ENCODE measurements at regions not wholly inside any gene's neighbourhood (a gene's known extent, or its start where the extent isn't known, plus 50 kb on each side); places are given as distances from the start of the nearest gene placed in this dataset.
"Not testable (repeated sequence)": the region's sequence is repeated elsewhere in the genome, so short reads cannot be mapped to it uniquely, and the experiment has no call there.

DNA sequence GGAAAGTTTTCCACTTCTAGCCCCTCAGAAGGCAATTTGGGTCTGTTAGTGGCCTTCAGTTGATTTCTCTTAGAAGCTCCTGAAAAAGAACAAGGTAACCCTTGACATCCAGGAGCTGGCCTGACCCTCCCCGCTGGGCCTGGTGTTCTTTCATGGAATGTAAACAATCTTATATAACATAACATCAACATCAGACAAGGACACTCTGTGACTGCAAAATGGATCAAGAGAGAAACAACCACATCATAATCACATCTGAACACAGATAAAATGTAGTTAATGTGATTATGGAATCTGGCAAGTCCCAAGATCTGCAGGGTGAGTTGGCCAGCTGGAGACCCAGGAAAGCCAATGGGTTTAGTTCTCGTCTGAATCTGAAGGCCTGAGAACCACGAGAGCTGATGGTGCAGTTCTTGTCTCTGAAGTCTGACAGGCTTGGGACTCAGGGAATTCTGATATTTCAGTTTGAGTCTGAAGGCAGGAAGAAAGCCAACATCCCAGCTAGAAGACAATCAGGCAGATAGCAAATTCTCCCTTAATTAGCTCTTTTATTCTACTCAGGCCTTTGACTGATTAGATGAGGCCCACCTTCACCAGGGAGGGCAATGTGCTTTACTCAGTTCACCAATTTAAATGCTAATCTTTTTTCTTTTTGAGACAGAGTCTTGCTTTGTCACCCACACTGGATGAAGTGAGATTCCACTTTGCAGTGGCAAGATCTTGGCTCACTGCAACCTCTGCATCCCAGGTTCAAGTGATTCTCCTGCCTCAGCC is 91.4 kb upstream of the NAMPT start:
- DNase-seq (ENCODE audit: low read depth): no peak

DNA sequence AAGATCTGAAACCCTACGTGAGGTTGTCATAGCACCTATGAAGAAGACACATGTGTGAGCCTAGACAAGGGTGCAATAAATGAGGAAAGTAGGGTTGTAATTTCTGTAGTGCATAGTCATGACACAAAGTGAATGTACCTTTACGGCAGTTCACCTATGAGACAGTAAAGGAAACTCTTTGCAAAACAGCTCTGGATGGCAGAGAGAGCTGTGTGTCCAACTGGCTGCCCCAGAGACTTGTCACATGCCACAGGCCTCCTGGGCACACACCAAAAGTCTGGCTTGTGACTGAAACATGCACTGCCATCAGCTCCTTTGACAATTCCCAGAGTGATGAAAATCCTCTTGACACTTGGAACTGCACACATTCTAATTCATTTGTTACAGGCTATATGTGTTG is 90.7 kb upstream of the NAMPT start:
- no peak for DNase-seq (ENCODE audit: low read depth)

DNA sequence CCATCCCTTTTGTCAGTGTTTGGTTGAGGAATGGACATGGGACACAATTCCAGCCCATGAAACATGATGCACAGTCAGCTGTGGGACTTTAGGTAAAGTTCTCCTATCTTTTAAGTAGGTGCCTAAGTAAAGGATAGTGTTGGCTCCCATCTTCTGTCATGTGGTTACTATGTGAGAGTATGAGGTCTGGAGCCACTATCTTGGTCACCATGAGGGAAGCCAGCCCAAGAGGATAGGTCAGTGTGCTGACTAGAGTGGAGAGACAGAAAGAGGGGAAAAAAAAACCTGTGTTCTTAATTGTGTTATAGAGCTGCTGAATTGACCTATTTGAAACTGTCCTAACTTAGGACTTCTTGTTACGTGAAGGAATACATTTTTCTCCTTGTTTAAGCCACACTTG is 89.7 kb upstream of the NAMPT start:
- no peak for DNase-seq (ENCODE audit: low read depth)

DNA sequence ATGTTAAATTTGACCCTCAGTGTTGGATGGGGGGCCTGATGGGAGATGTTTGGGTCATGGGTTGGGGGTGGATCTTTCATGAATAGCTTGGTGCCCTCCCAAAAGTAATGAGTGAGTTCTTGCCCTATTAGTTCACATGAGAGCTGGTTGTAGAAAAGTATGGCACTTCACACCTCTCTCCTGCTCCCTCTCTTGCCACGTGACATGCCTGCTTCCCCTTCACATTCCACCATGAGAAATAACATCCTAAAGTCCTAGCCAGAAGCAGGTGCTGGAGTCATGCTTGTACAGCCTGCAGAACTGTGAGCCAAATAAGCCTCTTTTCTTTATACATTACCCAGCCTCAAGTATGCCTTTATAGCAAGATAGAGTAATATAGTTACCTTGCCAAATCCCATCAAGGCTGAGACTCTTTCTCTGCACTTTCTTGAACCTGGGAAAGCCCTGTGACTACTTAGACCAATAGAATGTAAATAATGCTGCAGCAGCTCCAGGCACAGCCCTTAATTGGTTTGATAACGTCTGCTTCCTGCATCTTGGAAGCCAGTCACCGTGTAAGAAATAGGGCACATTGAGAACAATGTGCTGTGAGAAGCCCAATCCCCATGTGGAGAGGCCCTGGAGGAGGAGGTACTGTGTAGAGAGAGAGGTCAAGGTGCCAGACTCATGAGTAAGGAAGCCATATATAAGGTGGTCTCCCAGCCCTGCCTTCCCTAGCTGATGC is 88.0 kb upstream of the NAMPT start:
- peak; percentile 14 for DNase-seq (ENCODE audit: low read depth)

DNA sequence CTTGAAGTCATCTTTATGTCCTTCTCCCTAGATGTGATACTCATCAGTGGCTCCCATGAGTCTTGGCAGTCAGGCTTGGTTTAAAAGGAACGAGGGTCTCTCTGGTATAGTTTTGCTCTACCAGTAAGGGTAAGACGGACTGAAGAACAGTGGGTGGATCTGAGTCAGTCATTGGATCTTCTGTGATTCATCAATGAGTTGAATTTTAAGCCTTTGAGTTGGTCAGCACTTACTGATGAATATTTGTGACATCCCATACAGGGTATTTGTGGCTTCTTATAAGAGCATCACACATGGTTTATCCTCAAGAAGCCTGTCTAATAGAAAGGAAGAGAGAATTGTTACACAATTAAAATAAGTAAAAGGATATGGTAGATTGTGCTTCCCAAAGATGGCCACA is 87.3 kb upstream of the NAMPT start:
- no peak for DNase-seq (ENCODE audit: low read depth)

DNA sequence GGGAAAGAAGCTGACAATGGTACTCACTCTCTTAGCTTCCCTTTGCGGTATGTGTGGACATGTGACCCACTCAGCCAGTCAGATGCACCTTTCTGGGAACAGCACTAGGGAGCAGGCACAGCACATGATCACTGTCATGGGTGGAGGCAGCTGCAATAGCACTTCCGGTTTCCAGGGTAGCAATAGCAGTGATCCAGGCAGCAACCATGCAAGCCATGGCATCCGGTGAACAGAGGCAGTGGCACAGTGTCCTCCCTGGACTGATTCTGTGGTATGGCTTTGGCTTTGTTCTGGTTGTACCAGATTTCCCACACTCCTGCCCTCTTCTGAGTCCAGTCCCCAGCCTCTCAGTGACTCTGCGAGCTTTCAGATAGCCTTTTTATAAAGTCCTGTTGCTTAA is 86.8 kb upstream of the NAMPT start:
- DNase-seq (ENCODE audit: low read depth): no peak

DNA sequence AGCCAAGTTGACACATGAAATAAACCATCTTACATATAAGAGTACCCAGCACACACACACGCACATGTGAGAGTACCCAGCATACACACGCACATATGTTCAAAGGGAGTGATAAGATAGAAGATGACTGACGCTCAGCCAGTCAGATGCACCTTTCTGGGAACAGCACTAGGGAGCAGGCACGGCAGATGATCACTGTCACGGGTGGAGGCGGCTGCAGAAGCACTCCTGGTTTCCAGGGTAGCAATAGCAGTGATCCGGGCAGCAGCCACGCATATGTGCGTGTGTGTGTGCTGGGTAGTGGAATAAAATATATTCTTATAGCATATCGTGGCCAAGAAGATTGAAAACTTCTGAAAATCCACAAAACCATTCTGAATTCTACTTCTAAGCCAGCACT is 85.8 kb upstream of the NAMPT start:
- no peak for DNase-seq (ENCODE audit: low read depth)

DNA sequence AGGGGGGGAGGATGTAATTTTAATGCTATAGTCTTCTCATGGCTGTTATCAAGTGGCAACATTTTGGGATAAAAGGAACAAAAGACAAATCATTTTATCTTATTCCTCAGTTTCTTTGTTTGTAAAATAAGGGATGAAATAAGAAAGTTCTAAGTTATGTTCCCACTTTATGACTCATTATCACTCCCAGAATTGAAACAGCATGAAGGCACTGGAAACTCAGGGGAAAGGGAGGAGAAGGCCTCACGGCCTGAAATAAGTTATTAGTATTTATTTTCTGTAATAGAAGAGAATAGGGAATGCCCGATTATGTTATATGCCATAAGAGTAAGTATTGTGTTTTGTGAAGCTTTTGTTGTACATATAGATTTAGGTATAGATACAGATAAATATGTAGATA is 85.0 kb upstream of the NAMPT start:
- no peak for DNase-seq (ENCODE audit: low read depth)

DNA sequence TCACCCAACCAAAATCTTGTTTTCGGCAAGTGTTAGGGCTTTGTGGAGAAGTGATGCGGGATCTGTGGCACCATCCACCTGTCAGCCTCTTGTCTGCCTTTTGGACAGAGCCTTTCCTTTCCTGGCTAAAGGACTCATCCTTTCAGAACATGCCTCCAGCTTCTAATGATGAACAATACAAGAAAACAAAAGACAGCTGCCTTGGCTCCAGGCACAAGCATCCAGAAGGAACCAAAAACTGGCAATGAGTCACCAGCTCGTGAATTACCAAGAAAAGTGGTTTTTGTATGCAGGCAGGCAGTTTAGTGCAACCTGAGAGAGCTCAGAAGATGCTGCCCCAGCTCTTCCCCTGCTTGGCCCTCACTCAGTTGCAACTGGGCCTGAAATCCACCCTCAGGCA is 84.6 kb upstream of the NAMPT start:
- peak; percentile 71 for DNase-seq (ENCODE audit: low read depth)

DNA sequence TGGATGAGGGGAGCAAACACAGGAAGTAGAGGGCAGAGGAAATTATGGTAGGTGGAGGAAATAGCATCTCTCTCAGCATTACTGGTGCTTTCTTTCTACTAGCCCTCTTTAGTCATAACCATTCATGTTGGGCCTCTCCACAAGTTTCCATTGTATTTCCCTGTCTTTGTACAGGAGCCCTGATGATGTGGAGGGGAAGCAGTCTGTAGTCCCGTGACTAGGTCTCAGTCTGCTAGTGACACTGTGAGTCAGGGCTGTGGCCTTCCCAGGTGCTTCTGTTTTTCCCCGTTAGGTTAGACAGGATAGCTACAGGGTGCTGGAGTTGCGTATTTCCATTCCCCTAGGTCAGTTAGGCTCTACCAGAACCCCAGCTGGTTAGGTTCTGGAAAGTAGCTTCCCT is 82.9 kb upstream of the NAMPT start:
- DNase-seq (ENCODE audit: low read depth): no peak

DNA sequence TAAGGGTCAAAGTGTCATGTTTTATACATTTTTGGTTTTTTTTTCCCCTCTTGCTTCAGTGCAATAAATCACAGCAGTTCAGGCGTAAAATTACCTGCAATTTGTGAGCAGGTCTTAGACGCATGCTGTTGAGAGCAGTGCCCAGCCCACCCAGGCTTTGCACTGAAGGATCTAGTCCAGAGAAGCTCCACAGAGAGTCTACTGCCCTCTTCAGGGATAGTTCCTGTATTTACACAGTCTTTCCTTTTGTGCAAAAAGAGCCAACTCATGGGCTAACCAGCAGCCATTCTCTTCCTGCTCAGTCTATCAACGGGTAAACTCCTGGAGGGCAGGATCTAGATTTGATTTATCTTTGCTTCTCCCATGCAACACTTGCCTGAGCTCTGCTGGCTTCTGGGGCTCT is 82.2 kb upstream of the NAMPT start:
- DNase-seq (ENCODE audit: low read depth): peak; percentile 50

DNA sequence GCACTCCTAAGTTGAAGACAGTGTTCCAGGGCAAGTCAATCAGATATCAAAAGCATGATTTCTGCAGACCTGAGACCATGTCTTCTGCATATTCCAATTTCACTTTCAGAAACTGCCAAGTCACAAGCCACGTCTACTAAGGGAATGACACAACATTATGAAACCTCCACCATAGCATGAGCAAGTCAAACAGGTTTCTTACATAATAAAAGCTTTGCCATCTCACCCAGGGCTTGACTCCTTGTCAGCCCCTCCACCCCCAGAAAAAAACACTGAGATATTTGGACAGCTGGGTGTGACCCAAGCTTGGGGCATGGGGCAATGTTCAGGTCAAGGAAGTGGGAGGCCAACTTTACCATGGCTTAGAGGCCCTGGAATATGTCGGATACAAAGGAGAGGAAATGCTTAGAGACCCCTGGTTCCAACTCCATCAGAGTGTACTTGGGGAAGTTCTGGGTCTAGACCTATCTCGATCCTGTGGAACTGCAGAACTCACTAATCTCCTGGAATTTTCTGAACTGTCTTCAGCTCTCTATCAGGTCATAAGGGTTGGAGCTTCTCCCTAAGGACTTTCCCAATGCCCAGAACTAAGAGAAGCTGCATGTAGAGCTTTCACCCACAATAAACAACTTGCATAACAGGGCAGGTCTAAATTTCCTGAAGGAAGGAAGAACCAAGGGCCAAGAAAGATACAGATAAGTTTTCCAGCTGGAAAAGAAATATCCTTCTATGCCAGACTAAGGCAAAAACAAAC is 80.6 kb upstream of the NAMPT start:
- no peak for DNase-seq (ENCODE audit: low read depth)

DNA sequence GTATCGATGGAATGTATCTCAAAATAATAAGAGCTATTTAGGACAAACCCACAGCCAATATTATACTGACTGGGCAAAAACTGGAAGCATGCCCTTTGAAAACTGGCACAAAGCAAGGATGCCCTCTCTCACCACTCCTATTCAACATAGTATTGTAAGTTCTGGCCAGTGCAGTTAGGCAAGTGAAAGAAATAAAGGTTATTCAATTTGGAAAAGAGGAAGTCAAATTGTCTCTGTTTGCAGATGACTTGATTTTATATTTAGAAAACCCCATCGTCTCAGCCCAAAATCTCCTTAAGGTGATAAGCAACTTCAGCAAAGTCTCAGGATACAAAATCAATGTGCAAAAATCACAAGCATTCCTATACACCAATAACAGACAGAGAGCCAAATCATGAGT is 77.7 kb upstream of the NAMPT start:
- DNase-seq (ENCODE audit: low read depth): not testable (repeated sequence)

DNA sequence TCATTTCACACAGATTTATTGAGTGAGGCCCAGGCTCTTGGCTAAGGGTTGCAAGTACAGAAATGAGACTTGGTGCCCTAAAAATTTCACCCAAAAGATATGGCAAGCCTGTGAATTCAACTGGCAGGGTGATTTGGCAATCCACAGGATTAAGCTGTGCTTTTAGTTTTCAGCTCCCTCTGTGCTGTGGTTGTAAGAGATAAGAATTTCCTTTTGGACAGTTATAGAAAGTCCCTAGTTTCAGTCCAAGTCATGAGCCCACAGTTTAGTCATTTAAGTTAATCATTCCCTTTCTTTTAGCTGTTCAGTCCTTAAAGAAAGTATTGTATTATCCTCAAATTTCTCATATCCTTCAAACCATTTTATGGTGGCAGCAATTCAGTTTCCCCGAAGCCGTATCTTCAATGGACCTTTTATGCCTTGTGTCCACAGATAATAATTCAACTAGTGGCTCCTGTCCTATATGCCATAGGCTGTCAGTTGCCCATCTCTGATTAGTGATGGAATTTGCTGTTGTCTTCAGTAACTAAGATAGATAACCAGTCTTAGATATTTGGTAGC is 73.4 kb upstream of the NAMPT start:
- no peak for DNase-seq (ENCODE audit: low read depth)

DNA sequence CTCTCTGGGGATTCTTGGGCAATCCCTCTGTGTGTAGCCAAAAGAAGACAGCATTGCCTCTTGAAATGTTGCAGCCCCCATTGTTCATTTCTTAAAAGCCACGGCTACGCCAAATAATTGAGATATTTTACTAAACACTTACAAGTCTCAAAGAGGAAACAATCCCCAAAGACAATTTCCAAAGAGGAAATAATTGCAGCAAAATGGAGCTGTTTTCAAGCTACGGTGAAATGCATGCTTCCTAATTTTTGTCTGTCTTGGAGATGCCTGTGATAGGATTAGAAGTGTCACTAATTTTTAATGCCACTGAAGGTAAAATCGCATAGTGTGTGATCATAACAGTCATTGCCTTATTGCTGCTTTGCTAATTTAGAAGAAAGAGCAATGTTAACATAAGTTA is 72.9 kb upstream of the NAMPT start:
- no peak for DNase-seq (ENCODE audit: low read depth)

DNA sequence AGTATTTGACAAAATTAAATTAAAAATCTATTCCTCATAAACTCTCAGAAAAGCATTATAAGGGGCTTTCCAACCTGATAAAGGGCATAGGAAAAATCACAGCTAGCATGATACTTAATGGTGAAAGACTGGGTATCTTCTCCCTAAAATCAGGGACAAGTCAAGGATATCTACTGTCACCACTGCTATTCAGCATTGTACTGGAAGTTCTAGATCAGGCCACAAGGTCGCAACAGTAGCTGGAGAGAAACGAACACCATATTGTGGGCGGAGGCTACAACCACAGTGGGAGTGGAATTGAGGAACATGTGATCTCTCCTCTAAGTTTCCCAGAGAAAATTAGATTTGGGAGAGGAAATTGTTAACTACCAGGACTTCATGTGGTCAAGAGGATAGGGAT is 70.0 kb upstream of the NAMPT start:
- DNase-seq (ENCODE audit: low read depth): no peak

DNA sequence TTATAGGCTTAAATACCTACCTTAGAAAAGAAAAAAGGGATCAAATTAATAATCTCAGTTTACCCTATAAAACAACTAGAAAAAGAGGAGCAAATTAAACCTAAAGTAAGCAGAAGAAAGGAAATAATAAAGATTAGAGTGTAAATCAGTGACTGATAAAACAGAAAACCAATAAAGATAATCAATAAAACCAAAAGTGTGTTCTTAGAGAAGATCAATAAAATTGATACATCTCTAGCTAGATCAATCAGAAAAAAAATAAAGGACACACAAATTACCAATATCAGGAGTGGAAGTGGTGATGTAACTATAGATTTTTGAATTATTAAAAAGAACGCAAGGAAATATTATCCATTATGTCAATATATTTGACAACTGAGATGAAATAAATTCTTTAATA is 69.2 kb upstream of the NAMPT start:
- no peak for DNase-seq (ENCODE audit: low read depth)

DNA sequence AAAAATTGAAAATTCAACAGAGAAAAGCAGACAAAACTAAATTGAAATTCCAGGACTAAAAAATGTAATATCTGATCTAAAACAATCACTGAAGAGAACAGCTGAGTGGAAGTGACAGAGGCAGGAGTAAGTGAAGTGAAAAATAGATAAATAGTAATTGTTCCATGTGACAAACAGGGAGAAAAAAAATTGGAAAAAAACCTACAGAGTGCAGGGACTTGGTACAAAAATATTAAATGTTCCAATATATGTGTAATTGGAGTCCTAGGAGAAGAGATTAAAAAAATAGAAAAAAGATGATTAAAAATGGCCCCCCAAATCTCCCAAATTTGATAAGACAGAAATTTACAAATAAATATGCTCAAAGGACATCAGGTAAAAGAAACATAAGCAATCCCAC is 63.4 kb upstream of the NAMPT start:
- DNase-seq (ENCODE audit: low read depth): no peak

DNA sequence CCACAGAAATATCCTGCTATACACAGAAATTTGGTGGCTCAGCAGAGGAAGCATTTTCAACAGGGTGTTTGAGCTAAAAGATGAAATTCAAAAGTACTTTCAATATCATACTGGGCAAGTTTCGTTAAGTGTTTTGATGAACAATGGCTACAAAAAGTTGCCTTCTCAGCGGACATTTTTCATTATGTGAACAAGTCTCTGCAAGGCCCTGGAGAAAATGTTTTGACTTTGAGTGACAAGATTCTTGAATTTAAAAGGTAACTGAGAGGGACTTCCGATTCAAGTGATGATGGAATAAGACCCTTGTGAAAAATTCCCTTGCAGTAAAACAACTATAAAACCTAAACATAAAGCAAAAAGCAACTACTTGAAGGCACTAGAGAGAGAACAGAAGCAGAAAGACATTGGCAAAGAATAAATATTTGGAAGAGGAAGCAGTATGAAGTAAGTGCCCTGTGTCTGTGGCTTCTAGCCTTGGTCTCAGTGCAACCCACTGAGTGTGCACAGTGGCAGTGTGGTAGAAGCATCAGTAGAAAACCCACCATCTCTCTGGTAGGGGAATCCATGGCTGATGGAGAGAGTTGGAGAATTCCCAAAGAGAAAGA is 62.5 kb upstream of the NAMPT start:
- DNase-seq (ENCODE audit: low read depth): no peak

DNA sequence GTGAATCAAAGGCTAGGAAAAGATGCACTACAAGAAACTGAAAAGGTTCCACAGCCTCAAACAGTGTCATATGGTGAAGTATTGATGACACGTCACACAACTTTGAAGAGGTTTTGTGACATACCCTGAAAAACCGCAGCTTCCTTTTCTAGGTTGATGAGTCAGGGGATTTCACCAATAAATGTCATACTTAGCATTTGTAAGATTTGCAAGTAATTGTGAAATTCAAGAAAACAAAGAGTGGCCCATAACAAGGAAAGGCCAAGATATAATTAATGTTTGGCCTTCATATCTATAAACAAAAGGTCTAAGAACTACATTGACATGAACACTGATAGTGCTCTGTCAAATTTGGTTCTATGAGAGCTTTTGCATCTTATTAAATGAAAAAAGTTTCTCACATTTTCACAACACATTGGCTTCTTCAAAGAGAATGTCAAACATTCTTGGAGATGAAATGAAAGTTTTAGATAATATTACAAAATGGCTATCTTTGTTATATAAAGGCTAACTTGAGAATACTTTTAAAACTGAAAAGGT is 62.0 kb upstream of the NAMPT start:
- DNase-seq (ENCODE audit: low read depth): peak; percentile 93

DNA sequence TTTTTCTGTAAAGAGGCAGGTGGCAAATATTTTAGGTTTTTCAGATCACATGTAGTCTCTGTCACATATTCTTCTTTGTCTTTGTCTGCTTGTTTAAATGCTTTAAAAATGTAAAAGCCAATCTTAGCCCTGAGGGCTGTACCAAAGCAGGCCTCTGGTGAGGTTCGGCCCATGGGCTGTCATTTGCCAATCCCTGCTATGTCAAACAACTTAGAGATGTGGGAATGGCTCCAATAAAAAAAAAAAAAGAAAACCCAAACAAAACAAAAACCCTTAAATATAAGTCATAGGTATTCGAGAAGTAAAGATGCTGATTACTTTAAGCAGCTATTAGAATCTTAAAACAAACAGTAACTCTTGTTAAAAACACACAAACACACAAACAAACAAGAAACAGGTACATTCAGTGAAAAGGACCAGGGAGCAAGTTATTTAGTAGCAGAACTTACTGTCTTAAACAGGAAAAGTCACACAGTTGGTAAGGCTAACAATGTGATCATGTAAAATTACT is 61.4 kb upstream of the NAMPT start:
- DNase-seq (ENCODE audit: low read depth): no peak

Data from EH (cell line).